ENCODE measurements at regions not wholly inside any gene's neighbourhood (a gene's known extent, or its start where the extent isn't known, plus 50 kb on each side); places are given as distances from the start of the nearest gene placed in this dataset.
A peak's percentile ranks its signal among the peaks of the same experiment; 100 is the strongest.

DNA sequence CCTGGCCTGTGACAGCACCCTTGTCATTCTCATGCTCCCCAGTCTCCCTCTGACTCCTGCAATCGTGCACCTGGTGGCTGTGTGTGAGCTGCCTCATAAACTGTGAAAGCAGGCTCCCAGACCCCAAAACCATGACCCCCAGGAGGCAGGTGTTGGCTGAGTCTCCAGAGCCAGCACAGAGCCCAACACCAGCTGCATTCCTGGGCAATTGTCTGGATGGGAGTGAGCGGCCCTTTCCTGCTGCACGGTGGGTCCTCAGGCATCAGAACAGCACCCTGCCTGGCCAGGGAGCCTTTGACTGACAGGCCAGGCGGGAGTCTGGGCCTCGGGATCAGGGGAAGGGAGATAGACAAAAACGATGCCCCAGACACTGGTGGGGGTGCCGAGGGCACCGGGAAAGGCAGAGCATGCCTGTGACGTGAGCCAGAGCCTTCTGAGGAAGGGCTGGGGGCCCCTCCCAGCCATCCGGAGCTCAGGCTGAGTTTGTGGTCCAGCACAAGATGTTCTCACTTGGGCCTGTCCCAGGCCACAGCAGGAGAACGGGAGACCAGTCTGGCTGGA is 135.1 kb upstream of the GPC1 start:
- peak; percentile 5 to 36 (median 32) for DNase-seq
- H3K36me3 ChIP-seq = no peaks in the 10 kb centered on the region
- H3K4me3 ChIP-seq = no peak overlapping the region
- H3K9me3 ChIP-seq = no peaks in the 10 kb centered on the region
- H3K4me1 ChIP-seq = no peaks in the 10 kb centered on the region
- no peak overlapping the region for H3K27ac ChIP-seq
- no peak for TF ChIP-seq POLR2A (IDR thresholded peaks at IDR 0.05)
- TF ChIP-seq, protein P1, sequence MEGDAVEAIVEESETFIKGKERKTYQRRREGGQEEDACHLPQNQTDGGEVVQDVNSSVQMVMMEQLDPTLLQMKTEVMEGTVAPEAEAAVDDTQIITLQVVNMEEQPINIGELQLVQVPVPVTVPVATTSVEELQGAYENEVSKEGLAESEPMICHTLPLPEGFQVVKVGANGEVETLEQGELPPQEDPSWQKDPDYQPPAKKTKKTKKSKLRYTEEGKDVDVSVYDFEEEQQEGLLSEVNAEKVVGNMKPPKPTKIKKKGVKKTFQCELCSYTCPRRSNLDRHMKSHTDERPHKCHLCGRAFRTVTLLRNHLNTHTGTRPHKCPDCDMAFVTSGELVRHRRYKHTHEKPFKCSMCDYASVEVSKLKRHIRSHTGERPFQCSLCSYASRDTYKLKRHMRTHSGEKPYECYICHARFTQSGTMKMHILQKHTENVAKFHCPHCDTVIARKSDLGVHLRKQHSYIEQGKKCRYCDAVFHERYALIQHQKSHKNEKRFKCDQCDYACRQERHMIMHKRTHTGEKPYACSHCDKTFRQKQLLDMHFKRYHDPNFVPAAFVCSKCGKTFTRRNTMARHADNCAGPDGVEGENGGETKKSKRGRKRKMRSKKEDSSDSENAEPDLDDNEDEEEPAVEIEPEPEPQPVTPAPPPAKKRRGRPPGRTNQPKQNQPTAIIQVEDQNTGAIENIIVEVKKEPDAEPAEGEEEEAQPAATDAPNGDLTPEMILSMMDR (IDR thresholded peaks at IDR 0.05) = no peak
- no peaks in the 10 kb centered on the region for H3K27me3 ChIP-seq

DNA sequence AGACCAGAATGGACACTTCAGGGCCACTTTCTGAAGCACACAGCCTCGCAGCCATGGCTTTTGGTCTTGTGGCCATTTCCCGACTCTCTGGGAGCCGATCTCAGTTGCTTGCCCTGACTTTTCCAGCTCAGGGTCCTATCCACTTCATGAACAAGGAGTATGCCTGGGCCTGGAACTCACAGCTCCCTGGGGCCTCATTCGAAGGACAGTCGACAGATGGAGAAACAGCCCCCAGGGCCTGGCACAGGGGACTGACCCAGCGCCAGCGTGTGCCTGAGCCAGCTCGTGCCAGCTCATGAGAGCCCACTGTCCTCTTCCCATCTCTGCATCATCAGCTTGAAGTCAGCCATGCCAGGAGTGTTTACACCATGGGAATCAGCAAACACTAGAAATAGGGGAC is 134.6 kb upstream of the GPC1 start:
- TF ChIP-seq, protein P1 (IDR thresholded peaks at IDR 0.05) = no peak
- TF ChIP-seq POLR2A (IDR thresholded peaks at IDR 0.05) = no peak

DNA sequence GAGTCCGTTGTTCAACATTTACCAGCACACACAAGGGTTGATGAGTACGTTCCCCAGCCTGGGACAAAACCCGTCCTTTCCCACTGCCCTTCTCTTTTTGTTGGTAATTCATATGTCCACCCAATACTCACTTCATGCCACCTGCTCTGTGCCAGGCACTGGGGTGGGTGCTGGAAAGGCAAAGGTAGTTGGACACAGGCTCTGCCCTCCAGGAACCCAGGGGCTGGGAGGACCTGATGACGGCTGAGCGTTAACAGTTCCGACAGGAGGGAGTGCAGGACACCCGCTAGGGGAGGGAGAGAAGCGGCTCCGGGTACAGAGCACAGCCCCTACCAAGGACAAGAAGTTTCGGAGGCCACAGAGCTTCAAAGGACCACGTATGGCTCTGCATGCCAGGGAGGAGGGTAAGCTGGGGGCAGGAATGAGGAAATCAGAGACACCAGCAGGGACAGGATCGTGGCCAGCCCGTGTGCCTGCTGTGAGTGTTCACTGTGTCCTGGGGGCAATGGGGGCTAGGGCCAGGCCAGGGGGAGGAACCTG is 134.1 kb upstream of the GPC1 start:
- TF ChIP-seq, protein P1 (IDR thresholded peaks at IDR 0.05) = no peak
- no peak for TF ChIP-seq POLR2A (IDR thresholded peaks at IDR 0.05)
- H3K9me3 ChIP-seq = no peaks in the 10 kb centered on the region
- DNase-seq = peak in 2 of 3 donors; percentile 4 to 17
- H3K4me1 ChIP-seq = no peaks in the 10 kb centered on the region
- H3K27ac ChIP-seq = no peak overlapping the region
- H3K4me3 ChIP-seq = no peak overlapping the region
- H3K27me3 ChIP-seq = no peaks in the 10 kb centered on the region
- H3K36me3 ChIP-seq = no peaks in the 10 kb centered on the region

More for the DNA sequence above, 134.6 kb upstream of the GPC1 start:
- Histone ChIP-seq H3K4me1 (no peaks in the 10 kb centered on the region), H3K4me3 (no peak overlapping the region), H3K9me3 (no peaks in the 10 kb centered on the region), H3K27me3 (no peaks in the 10 kb centered on the region), H3K27ac (no peak overlapping the region), H3K36me3 (no peaks in the 10 kb centered on the region)
- peak in 2 of 3 donors; percentile 8 to 10 for DNase-seq

DNA sequence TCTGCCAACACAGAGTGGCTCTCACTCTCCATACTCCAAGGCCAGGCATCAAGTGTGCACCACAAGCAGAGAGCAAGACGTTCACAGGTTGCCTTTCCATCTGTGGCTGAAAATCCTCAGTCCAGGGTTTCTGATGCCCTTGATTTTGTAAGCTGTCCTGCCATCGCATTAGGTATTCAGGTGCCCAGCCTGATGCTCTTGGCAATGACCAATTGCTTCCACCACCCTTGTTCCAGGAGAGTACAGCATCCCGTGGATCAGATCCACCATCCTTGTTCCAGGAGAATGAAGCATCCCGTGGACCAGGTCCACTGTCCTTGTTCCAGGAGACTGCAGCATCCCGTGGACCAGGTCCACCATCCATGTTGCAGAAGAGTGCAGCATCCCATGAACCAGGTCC is 133.4 kb upstream of the GPC1 start:
- H3K4me3 ChIP-seq = no peak overlapping the region
- H3K27ac ChIP-seq = no peak overlapping the region
- TF ChIP-seq POLR2A (IDR thresholded peaks at IDR 0.05) = no peak
- TF ChIP-seq, protein P1 (IDR thresholded peaks at IDR 0.05) = no peak
- H3K27me3 ChIP-seq = no peaks in the 10 kb centered on the region
- peak in 1 of 3 donors; percentile 26 for DNase-seq
- H3K36me3 ChIP-seq = no peaks in the 10 kb centered on the region
- H3K9me3 ChIP-seq = no peaks in the 10 kb centered on the region
- no peaks in the 10 kb centered on the region for H3K4me1 ChIP-seq

DNA sequence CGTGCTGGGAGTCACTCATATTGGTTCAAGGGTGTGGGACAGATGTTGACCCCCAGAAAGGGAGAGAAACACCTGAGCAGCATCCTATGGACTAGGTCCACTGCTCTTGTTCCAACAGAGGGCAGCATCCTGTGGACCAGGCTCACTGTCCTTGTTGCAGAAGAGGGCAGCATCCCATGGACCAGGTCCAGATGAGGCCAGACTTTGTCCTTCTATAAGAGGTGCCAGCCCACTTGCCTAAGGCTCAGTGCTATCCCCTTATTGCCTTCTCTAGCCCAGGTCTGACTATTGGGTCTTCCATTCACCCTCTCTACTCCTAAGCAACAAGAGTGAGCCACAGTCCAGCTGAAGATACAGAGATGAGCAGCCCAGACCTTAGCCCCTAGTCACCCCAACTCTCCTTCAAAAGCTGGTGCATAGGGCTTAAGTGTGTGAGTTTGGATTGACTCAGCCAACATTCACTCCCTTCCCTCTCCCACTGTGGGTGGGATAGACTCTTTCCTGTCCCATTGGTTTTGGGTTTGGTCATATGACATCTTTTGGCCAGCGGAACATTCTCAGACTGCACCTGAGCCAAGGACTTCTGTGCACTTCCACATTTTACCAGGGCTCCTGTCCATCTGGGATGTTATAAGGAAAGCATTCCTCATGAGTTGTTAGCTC is 132.4 kb upstream of the GPC1 start:
- no peak overlapping the region for H3K4me3 ChIP-seq
- TF ChIP-seq, protein P1 (IDR thresholded peaks at IDR 0.05) = no peak
- TF ChIP-seq POLR2A (IDR thresholded peaks at IDR 0.05) = no peak
- H3K27me3 ChIP-seq = no peaks in the 10 kb centered on the region
- no peaks in the 10 kb centered on the region for H3K36me3 ChIP-seq
- peak in 2 of 3 donors; percentile 3 to 25 for DNase-seq
- H3K4me1 ChIP-seq = no peaks in the 10 kb centered on the region
- no peak overlapping the region for H3K27ac ChIP-seq
- H3K9me3 ChIP-seq = no peaks in the 10 kb centered on the region
